Adrenal gland (tissue), 9 donors: ENCODE measurements at regions not wholly inside any gene's neighbourhood (a gene's known extent, or its start where the extent isn't known, plus 50 kb on each side); places are given as distances from the start of the nearest gene placed in this dataset.
A peak's percentile ranks its signal among the peaks of the same experiment; 100 is the strongest.

Experiments used
- DNase-seq, 7 donors: peaks; one replicate each; pipeline ENCODE4 v3.0.0-alpha.2; 2019 to 2020
- H3K27ac ChIP-seq, 5 donors: fragments of 200-600 bp; sonication (generic) in 4 of 5; 1 replicate in 3 of 5; 2 replicates in 2 of 5; pipeline versions ENCODE4 v1.5.1 to v1.8.0; 2016 to 2020; ENCODE audit warnings: mild to moderate bottlenecking in 1 of 5
- H3K27me3 ChIP-seq: fragments of 200-600 bp; 2 replicates; pipeline ENCODE4 v1.8.0; 2021
- H3K36me3 ChIP-seq, 2 donors: fragments of 200-600 bp; replicated peaks in 1 of 2; 1 replicate in 1 of 2; 2 replicates in 1 of 2; pipeline versions ENCODE4 v1.5.1 to v1.8.0; 2018 to 2022
- H3K4me1 ChIP-seq, 2 donors: fragments of 200-600 bp; replicated peaks in 1 of 2; 1 replicate in 1 of 2; 2 replicates in 1 of 2; pipeline versions ENCODE4 v1.5.1 to v1.8.0; 2018 to 2021
- H3K4me3 ChIP-seq, 4 donors: fragments of 200-600 bp; sonication (generic) in 3 of 4; one replicate each; pipeline ENCODE4 v1.5.1; 2016 to 2018
- H3K9me3 ChIP-seq, 3 donors: fragments of 200-600 bp; sonication (generic) in 1 of 3; replicated peaks in 1 of 3; 1 replicate in 2 of 3; 2 replicates in 1 of 3; pipeline versions ENCODE4 v1.5.1 to v1.8.0; 2016 to 2021
- CTCF ChIP-seq, 6 experiments: fragments of 450-650 bp in 4 of 6; fragments of 200-600 bp in 2 of 6; sonication (generic) in 1 of 6; IDR thresholded peaks; 1 replicate in 5 of 6; 2 replicates in 1 of 6; pipeline versions ENCODE4 v1.5.1 to v1.8.0; 2016 to 2021; ENCODE audit warnings: antibody characterized with exemption in 6 of 6, mild to moderate bottlenecking in 2 of 6, moderate library complexity in 1 of 6
- POLR2A ChIP-seq, 2 donors: fragments of 450-650 bp; IDR thresholded peaks; one replicate each; pipeline ENCODE4 v1.6.1; 2017; ENCODE audit warnings: antibody characterized with exemption in 2 of 2, mild to moderate bottlenecking in 2 of 2, moderate library complexity in 1 of 2
- WGBS, 4 donors: extraction: QIAGEN DNeasy Blood & Tissue Kit in 2 of 4; methylation state at CpG; one replicate each; pipeline versions ENCODE4 v1.1.5 to v1.1.7; 2013 to 2017; 5-methylcytosine and 5-hydroxymethylcytosine counted together
- intact Hi-C, 2 donors: fragments of 100-400 bp; cut with DNase I; formaldehyde crosslinking; loops; one replicate each; pipeline versions ENCODE4 v1.14.1 to v1.15.0; 2022 to 2023
- donor health status: healthy with polysubstance abuse.
- donor health status: Bipolar disorder and iron deficiency.
- donor health status: DM: yes; HTN: yes; CAD: no.
- donor health status: DM: no; HTN: no; CAD: no.
- donor health status: DM: no; HTN: no; CAD: no.

GRCh38 chr2:134175834-134176233 is 78.0 kb upstream of the MGAT5 start:
- no peak for TF ChIP-seq POLR2A (IDR thresholded peaks at IDR 0.05)
- TF ChIP-seq CTCF (IDR thresholded peaks at IDR 0.05) = no peak
- H3K27ac ChIP-seq = no peak overlapping the region
- intact Hi-C loops = loop anchor here in 1 of 2 donors (10.0 kb wide), 1 partner anchor 51 kb away; no protein-coding TSS in a partner anchor
- WGBS, 4 donors = 72 to 84% (median 80%) methylated on average over 1 of the region's 1 CpG
- no peaks in the 10 kb centered on the region for H3K27me3 ChIP-seq
- peaks cover 0 to 27% of the 10 kb centered on the region in 2 donors for H3K4me1 ChIP-seq
- no peaks in the 10 kb centered on the region for H3K9me3 ChIP-seq
- H3K4me3 ChIP-seq = no peak overlapping the region
- H3K36me3 ChIP-seq = no peaks in the 10 kb centered on the region
- no peak for DNase-seq

GRCh38 chr2:134177351-134177931 is 76.4 kb upstream of the MGAT5 start:
- Histone ChIP-seq H3K27ac (peak overlapping the region; percentile 26 to 89 (median 56)), H3K4me1 (peaks cover 0 to 27% of the 10 kb centered on the region in 2 donors)
- no peak for TF ChIP-seq CTCF (IDR thresholded peaks at IDR 0.05)
- no peak for TF ChIP-seq POLR2A (IDR thresholded peaks at IDR 0.05)

GRCh38 chr2:134178138-134178877 is 75.6 kb upstream of the MGAT5 start:
- H3K4me1 ChIP-seq = peaks cover 0 to 26% of the 10 kb centered on the region in 2 donors

More at GRCh38 chr2:134177351-134177931, 76.4 kb upstream of the MGAT5 start:
- H3K36me3 ChIP-seq = no peaks in the 10 kb centered on the region
- no peaks in the 10 kb centered on the region for H3K27me3 ChIP-seq
- 46 to 53% (median 50%) methylated on average over 9 to 13 of the region's 13 CpGs for WGBS, 4 donors
- intact Hi-C loops = loop anchor here in 1 of 2 donors (10.0 kb wide), 1 partner anchor 53 kb away; no protein-coding TSS in a partner anchor
- peak overlapping the region in 1 of 4 donors; percentile 15 for H3K4me3 ChIP-seq
- DNase-seq = peak; percentile 63 to 92 (median 91)
- no peaks in the 10 kb centered on the region for H3K9me3 ChIP-seq

More at GRCh38 chr2:134178138-134178877, 75.6 kb upstream of the MGAT5 start:
- H3K36me3 ChIP-seq = no peaks in the 10 kb centered on the region
- peak overlapping the region in 3 of 5 donors; percentile 56 to 89 (median 71) for H3K27ac ChIP-seq
- intact Hi-C loops = loop anchor here in 1 of 2 donors (10.0 kb wide), 1 partner anchor 54 kb away; no protein-coding TSS in a partner anchor
- DNase-seq = no peak
- H3K9me3 ChIP-seq = no peaks in the 10 kb centered on the region
- TF ChIP-seq CTCF (IDR thresholded peaks at IDR 0.05) (no peak), POLR2A (IDR thresholded peaks at IDR 0.05) (no peak)
- no peaks in the 10 kb centered on the region for H3K27me3 ChIP-seq
- WGBS, 4 donors = 86 to 88% (median 88%) methylated on average over 3 of the region's 3 CpGs
- peak overlapping the region in 1 of 4 donors; percentile 15 for H3K4me3 ChIP-seq
